PC-9 (cell line): ENCODE measurements at regions not wholly inside any gene's neighbourhood (a gene's known extent, or its start where the extent isn't known, plus 50 kb on each side); places are given as distances from the start of the nearest gene placed in this dataset.

Experiments used
- BruUV-seq: library from RNA; stranded (reverse); fragments of 400-500 nt; replicated peaks from 2 replicates; lab custom pipeline; 2021; lab: Mats Ljungman, UMichigan
- CTCF ChIA-PET: fragments of 300-600 bp; sonication (Branson Sonifier 250); formaldehyde crosslinking; loops from one replicate; lab custom pipeline; 2022; ENCODE audit warnings: antibody characterized with exemption; lab: Charles Lee
- POLR2A ChIA-PET: fragments of 300-600 bp; sonication (Branson Sonifier 250); formaldehyde crosslinking; loops from one replicate; lab custom pipeline; 2022; ENCODE audit warnings: antibody characterized with exemption; ENCODE audit not compliant: unreplicated experiment; lab: Charles Lee
- DNase-seq, 2 experiments: peaks; one replicate each; pipeline versions ENCODE4 v3.0.0 to v3.0.0-alpha.2; 2015 to 2022; ENCODE audit warnings: mixed read lengths in 1 of 2
- H2AFZ ChIP-seq: fragments of 200-600 bp; sonication (generic); 2 replicates; pipeline ENCODE4 v1.8.1; 2017; ENCODE audit warnings: antibody characterized with exemption
- H3F3A ChIP-seq: fragments of 200-600 bp; sonication (generic); 2 replicates; pipeline ENCODE4 v1.8.1; 2017; ENCODE audit warnings: antibody characterized with exemption, mild to moderate bottlenecking, low read depth; ENCODE audit not compliant: insufficient read depth
- H3K27ac ChIP-seq: fragments of 200-600 bp; sonication (generic); 2 replicates; pipeline ENCODE4 v1.6.1; 2016; ENCODE audit warnings: mixed run types
- H3K27me3 ChIP-seq: fragments of 200-600 bp; sonication (generic); 2 replicates; pipeline ENCODE4 v1.6.1; 2016; ENCODE audit warnings: low read depth, mixed run types; ENCODE audit not compliant: insufficient read depth
- H3K36me3 ChIP-seq: fragments of 200-600 bp; sonication (generic); 2 replicates; pipeline ENCODE4 v1.6.1; 2016; ENCODE audit warnings: low read depth, mixed run types
- H3K4me1 ChIP-seq: fragments of 200-600 bp; sonication (generic); replicated peaks from 2 replicates; pipeline ENCODE4 v1.6.1; 2016; ENCODE audit warnings: mixed run types; ENCODE audit not compliant: insufficient read depth
- H3K4me2 ChIP-seq: fragments of 200-600 bp; sonication (generic); 2 replicates; pipeline ENCODE4 v1.6.1; 2017; ENCODE audit warnings: mixed run types
- H3K4me3 ChIP-seq: fragments of 200-600 bp; sonication (generic); 2 replicates; pipeline ENCODE4 v1.6.1; 2016; ENCODE audit warnings: mixed run types
- H3K79me2 ChIP-seq: fragments of 200-600 bp; sonication (generic); 2 replicates; pipeline ENCODE4 v1.6.1; 2017; ENCODE audit warnings: low read depth, mixed run types
- H3K9me2 ChIP-seq: fragments of 200-600 bp; sonication (generic); 2 replicates; pipeline ENCODE4 v1.8.1; 2017; ENCODE audit warnings: mild to moderate bottlenecking; ENCODE audit not compliant: insufficient read depth
- H3K9me3 ChIP-seq: fragments of 200-600 bp; sonication (generic); 2 replicates; pipeline ENCODE4 v1.8.1; 2016; ENCODE audit warnings: low read depth; ENCODE audit not compliant: insufficient read depth
- H4K20me1 ChIP-seq: fragments of 200-600 bp; sonication (generic); 2 replicates; pipeline ENCODE4 v1.8.1; 2017; ENCODE audit not compliant: insufficient read depth
- CTCF ChIP-seq: fragments of 200-600 bp; sonication (generic); conservative IDR thresholded peaks from 2 replicates; pipeline ENCODE4 v1.6.1; 2017; ENCODE audit warnings: mixed run types, antibody characterized with exemption, mild to moderate bottlenecking, moderate library complexity
- EZH2 ChIP-seq: fragments of 200-600 bp; sonication (generic); IDR thresholded peaks from 2 replicates; pipeline ENCODE4 v1.8.0; 2017; ENCODE audit warnings: antibody characterized with exemption, low read depth
- intact Hi-C: fragments of 100-400 bp; cut with micrococcal nuclease; formaldehyde crosslinking; loops from one replicate; pipeline ENCODE4 v1.10.0; 2022; ENCODE audit not compliant: unreplicated experiment

GRCh38 chr6:11324453-11325015, 92.1 kb upstream of the NEDD9 start:
- TF ChIP-seq EZH2 (no peak), CTCF (no peak)

GRCh38 chr6:11323666-11324452, 91.4 kb upstream of the NEDD9 start:
- POLR2A ChIA-PET: no interaction called here
- intact Hi-C loops: no loop called here
- H3K4me2 ChIP-seq: no peak overlapping the region

More at GRCh38 chr6:11324453-11325015, 92.1 kb upstream of the NEDD9 start:
- H3K27me3 ChIP-seq: no peaks in the 10 kb centered on the region
- no peak for DNase-seq
- H3K27ac ChIP-seq: no peak overlapping the region
- no TSS peak for BruUV-seq
- H3K9me2 ChIP-seq: no peaks in the 10 kb centered on the region
- H4K20me1 ChIP-seq: no peaks in the 10 kb centered on the region
- no peak overlapping the region for H3K4me2 ChIP-seq
- no peaks in the 10 kb centered on the region for H3K79me2 ChIP-seq
- H3K4me3 ChIP-seq: no peak overlapping the region
- no peak overlapping the region for H2AFZ ChIP-seq
- intact Hi-C loops: no loop called here
- POLR2A ChIA-PET: no interaction called here
- H3K36me3 ChIP-seq: no peaks in the 10 kb centered on the region
- CTCF ChIA-PET: no interaction called here
- no peaks in the 10 kb centered on the region for H3K4me1 ChIP-seq
- H3K9me3 ChIP-seq: no peaks in the 10 kb centered on the region
- no peaks in the 10 kb centered on the region; the same call in 1 of the 2 replicates for H3F3A ChIP-seq

More at GRCh38 chr6:11323666-11324452, 91.4 kb upstream of the NEDD9 start:
- no peaks in the 10 kb centered on the region for H3K36me3 ChIP-seq
- H3F3A ChIP-seq: peaks cover 5% of the 10 kb centered on the region
- CTCF ChIA-PET: no interaction called here
- H4K20me1 ChIP-seq: no peaks in the 10 kb centered on the region
- no TSS peak for BruUV-seq
- no peak for DNase-seq
- no peaks in the 10 kb centered on the region for H3K27me3 ChIP-seq
- no peak overlapping the region for H2AFZ ChIP-seq
- no peaks in the 10 kb centered on the region for H3K79me2 ChIP-seq
- no peak overlapping the region for H3K27ac ChIP-seq
- TF ChIP-seq EZH2 (no peak), CTCF (no peak)
- peaks cover 6% of the 10 kb centered on the region for H3K4me1 ChIP-seq
- no peaks in the 10 kb centered on the region for H3K9me3 ChIP-seq
- H3K4me3 ChIP-seq: no peak overlapping the region
- H3K9me2 ChIP-seq: no peaks in the 10 kb centered on the region
